ENCODE measurements at regions not wholly inside any gene's neighbourhood (a gene's known extent, or its start where the extent isn't known, plus 50 kb on each side); places are given as distances from the start of the nearest gene placed in this dataset.

- DNase-seq: no peak
These were observed 54.2 kb downstream of the S1PR1 start for GRCh38 chr1:101290922-101291561.

- peak; percentile 65 for DNase-seq
These were observed 55.0 kb downstream of the S1PR1 start for GRCh38 chr1:101291562-101292380.

DNA sequence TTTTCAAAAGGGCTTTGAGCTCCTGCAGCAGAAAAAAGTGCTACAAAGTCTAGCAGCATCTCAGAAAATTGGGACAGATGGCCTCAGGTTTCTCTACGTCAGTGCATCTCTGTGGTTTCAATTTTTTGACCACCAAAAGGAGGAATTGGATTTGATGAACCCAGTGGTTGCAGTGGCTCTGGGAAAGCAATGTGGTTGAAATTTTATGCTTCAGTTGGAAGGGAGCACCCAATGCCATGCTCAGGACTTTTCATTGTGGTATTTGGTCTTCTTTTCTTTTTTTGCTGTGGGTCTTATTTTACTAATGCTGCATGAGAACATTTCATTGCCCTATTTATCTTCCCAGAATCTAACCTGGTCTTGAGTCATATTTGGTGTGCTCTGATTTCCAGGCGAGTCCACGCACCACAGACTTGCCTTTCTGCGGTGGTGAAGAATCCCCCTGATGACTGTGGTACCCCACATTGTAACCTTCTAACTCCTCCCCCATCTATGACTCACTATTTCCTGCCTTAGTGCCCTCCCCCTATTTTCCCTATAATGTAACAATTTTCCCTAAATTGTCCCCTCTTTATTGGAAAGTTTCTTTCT is 56.7 kb downstream of the S1PR1 start:
- DNase-seq: no peak

DNA sequence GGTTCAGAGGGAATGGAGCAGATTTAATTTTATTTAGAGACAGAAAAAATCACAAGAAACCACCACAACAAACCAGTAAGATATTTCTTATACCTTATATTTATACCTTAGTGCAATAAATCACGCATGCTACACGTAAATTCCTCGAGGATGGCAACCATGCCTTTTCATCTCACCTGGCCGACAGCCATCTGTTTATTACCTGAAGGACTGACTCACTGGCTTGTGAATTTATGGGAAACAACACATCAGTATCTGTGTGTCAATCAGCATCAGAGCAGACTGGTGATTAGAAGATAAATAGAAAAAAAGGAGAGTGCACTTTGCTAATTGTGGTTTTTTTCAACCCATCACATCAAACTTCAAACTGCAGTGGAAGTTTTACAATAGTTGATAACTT is 58.4 kb downstream of the S1PR1 start:
- DNase-seq: peak; percentile 52

DNA sequence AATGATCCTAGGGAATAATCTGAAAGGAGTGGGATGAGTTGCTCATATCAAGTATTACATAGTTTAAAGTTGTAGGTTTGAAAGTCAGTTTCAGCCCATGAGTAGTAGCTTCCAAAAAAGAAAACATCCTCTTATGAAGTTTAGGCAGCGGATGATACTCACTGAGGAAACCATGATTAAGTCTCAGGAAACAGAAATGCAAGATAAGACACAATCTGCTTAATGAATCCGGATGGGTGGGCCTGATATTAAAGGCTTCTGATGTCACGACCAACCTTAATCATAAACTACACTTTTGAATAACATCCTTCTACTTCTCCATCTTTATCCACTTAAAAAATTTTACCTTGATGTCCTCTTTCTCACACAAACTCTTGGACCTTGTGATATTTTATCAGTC is 61.8 kb downstream of the S1PR1 start:
- no peak for DNase-seq

GRCh38 chr1:101299141-101299540 is 62.3 kb downstream of the S1PR1 start:
- no peak for DNase-seq

GRCh38 chr1:101299710-101300109 is 62.9 kb downstream of the S1PR1 start:
- DNase-seq: no peak

DNA sequence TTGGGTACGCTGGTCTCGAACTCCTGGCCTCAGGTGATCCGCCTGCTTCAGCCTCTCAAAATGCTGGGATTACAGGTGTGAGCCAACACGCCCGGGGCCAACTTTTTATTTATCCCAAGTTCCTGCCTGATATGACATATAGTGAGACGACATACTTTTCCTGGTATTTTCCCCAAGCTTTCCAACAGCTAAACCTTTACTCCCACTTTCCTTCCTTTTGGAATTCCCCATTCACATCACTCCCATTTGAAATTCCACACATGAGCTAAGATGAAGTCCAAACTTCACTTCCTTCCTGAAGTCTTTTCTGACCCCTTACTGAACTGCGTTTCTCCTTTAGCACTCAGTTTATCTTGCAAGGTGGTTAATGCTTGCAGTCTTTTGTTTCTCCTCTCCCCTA is 64.1 kb downstream of the S1PR1 start:
- DNase-seq: no peak

DNA sequence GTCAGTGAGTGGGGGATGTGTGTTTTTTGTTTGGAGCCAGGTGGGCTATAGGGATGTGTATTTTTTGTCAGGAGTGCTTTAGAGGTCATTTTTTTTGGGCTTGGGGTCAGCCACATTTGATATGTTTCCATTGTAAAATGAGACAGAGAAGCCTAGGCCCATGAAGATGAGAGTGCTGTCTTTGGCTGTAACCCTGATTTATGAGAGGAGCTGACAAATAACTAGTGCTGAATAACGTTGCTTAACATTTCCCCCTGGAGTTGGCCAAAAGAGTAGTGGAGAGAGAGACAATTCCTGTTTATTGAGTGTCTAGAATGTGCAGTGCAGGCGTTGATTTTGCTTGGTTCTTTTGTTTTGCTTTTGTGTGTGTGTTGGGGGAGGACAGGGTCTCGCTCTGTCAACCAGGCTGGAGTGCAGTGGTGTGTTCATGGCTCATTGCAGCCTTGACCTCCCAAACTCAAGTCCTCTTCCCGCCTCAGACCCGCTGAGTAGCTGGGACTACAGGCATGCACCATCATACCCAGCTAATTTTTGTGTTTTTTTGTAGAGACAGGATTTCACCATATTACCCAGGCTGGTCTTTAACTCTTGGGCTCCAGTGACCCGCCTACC is 64.7 kb downstream of the S1PR1 start:
- peak; percentile 12 for DNase-seq

- DNase-seq: no peak
These were observed 66.2 kb downstream of the S1PR1 start for GRCh38 chr1:101302831-101303511.

DNA sequence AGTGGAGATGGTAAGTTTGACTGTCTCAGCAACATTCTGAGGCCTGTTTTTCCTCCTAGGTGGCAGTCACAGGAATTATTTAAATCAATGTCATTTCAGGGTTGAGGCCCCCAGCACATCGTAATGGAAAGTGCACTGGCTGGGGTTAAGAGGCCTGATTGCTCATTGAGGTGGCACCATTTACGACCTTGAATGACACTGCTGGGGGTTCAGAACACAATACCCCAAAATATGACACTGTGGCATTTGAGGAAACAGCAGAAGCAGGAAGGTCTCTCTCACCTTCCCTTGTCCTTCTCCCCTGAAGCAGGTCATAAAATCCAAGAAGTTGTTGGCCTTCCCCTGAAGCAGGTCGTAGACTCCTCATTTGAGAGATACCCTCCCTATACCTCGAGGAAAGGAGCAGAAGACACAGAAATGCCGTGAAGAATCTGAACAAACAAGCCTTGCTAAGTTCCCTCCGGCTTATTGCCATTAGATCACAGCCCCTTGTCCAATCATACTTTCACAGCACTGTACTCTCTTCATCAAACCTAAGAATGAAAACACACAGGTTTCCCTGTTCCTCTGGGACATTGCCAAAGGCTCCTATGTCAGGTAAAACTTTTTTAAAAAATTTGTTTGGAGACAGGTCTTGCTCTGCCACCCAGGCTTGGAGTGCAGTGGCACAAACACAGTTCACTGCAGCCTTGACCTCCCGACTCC is 71.3 kb downstream of the S1PR1 start:
- no peak for DNase-seq

DNA sequence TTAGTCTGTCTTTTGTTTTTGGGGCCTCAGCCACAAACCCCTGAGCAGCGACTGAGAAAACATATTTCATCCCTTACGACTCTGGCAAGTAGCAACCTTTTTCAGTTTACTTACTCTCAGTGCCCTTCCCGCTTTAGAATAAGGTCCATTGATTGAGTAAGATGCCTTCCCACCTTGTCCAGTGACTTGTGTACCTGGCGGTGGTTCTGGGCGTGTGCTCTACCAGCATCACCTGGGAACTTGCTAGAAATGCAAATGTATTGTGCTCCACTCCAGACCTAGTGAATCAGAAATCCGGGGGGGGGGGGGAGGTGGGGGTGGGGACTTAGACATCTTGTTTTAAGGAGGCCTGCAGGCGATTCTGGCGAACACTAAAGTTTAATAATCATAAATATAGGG is 72.1 kb downstream of the S1PR1 start:
- DNase-seq: peak; percentile 35

- peak; percentile 58 for DNase-seq
These were observed 72.8 kb downstream of the S1PR1 start for GRCh38 chr1:101309334-101310311.

- no peak for DNase-seq
These were observed 73.7 kb downstream of the S1PR1 start for GRCh38 chr1:101310506-101310905.

DNA sequence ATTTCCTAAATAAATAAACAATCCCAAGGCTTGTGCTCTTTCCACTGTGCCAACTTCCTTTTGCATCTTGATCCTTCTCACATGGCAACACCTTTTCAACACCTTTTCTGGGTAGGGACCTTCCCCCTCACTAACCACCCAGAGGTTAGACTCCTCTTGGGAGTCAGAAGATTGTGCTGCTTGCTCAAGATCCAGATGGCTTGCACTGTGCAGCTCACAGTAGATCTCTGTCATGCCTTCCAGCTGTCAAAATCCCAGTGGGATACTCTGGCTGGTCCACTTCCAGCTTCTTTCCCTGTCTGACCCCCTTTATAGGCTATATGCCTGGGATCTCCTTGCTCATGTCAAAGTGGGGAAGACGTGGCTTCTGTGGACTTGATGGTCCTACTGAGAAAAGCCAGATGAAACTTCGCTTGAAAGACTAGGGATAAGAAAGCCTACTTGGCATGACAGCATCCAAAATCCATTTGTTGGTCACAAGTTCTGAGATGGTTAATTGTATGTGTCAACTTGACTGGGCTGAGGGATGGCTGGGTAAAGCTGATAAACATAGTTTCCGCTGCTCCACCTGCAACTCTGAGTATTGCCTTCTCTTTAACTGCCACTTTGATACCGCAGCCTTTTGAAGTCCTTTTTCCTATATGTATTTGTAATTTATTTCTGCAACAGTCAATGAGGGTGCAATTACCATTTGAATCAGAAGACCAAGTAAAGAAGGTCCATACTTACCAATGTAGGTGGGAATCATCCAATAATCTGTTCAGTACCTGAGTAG is 74.5 kb downstream of the S1PR1 start:
- DNase-seq: peak; percentile 22

DNA sequence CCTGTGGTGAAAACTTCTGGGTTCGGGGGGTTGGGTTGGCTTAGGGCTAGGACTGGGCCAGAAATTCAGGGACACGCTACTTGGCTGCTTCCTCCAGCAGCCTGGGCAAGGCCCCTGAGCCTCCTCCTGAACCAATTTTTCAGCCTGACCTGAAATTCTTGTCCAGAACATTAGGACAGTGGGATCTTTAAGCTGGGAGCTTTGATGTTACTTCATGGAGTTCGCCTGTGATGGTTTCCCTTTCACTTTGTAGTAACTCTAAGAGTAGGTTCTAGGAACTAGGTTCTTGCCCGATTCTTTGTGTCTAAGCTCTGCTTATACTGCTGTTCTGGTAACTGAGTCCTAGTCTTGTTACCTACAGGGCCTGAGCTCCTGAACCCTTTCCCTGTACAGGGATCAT is 75.3 kb downstream of the S1PR1 start:
- DNase-seq: no peak

DNA sequence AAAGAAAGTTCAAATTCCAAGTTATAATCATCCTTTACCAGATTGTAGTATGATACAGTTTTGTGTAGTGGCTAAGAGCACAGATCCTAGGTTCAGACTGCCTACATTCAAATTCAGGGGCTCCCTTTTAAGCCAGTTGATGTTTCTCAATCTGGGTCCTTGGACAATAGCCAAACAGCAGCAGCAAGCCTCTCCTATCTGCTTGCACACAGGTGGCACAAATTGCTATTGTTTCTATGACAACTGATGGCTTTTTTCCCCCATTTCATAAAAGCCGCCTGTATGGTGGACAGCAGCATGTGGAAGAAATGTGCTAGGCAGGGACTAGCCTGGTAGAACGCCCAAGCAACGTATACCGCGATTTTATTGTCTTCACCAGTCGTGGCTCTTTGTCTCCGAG is 76.5 kb downstream of the S1PR1 start:
- peak; percentile 38 for DNase-seq

- no peak for DNase-seq
These were observed 77.4 kb downstream of the S1PR1 start for GRCh38 chr1:101314244-101314643.

DNA sequence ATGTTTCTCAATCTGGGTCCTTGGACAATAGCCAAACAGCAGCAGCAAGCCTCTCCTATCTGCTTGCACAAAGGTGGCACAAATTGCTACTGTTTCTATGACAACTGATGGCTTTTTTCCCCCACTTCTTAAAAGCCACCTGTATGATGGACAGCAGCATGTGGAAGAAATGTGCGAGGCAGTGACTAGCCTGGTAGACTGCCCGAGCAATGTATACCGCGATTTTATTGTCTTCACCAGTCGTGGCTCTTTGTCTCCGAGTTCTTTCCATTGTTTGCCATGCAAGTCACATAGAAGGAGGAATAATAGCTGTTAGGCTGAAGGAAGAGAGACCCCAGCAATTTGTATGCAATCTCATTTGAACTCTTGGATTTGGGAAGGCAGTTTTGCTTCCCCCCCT is 79.4 kb downstream of the S1PR1 start:
- DNase-seq: peak; percentile 95

DNA sequence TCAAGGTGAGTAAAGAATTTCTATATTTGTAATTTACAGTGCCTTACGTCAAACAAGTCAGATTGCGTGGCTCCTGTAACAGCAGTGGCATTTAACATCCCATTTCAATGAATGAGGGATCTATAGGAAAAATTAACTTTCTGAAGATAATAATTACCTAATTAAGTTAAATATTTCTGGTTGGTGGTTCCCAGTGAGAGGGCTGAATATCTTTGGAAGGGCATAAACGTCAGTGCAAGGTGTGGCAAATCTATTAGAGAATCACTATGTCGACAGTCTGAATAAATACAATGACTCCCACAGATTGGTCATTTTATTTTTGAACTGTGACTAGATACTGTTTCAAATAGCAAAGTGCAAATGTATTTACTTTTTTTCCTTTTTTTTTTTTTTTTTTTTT is 80.0 kb downstream of the S1PR1 start:
- DNase-seq: no peak

Data from NCI-H69 (cell line).